ENCODE measurements at regions not wholly inside any gene's neighbourhood (a gene's known extent, or its start where the extent isn't known, plus 50 kb on each side); places are given as distances from the start of the nearest gene placed in this dataset.

GRCh38 chr1:208899438-208899837 lies 655.3 kb upstream of the PLXNA2 start:
- Histone ChIP-seq H3K9me3 (no peaks in the 10 kb centered on the region), H3K36me3 (no peaks in the 10 kb centered on the region), H3K4me1 (ENCODE audit: insufficient read depth) (no peaks in the 10 kb centered on the region), H3K27me3 (no peaks in the 10 kb centered on the region), H3K27ac (no peak overlapping the region), H3K4me3 (no peak overlapping the region)
- DNase-seq: no peak
- intact Hi-C loops (cut with DNase I): no loop called here
- no peak for TF ChIP-seq EP300 (IDR thresholded peaks at IDR 0.05)
- TF ChIP-seq POLR2A (IDR thresholded peaks at IDR 0.05): no peak
- no peak for TF ChIP-seq CTCF (IDR thresholded peaks at IDR 0.05)

- DNase-seq: no peak
- WGBS, 3 donors: 86 to 89% (median 88%) methylated on average over 7 of the region's 7 CpGs
- intact Hi-C loops (cut with DNase I): no loop called here
These were observed 659.2 kb upstream of the PLXNA2 start for GRCh38 chr1:208903251-208903905.

GRCh38 chr1:208907790-208908189 lies 663.6 kb upstream of the PLXNA2 start:
- Histone ChIP-seq H3K9me3 (no peaks in the 10 kb centered on the region), H3K36me3 (no peaks in the 10 kb centered on the region), H3K4me1 (ENCODE audit: insufficient read depth) (no peaks in the 10 kb centered on the region), H3K27ac (no peak overlapping the region), H3K4me3 (no peak overlapping the region), H3K27me3 (no peaks in the 10 kb centered on the region)
- no peak for DNase-seq
- TF ChIP-seq POLR2A (IDR thresholded peaks at IDR 0.05): no peak
- TF ChIP-seq EP300 (IDR thresholded peaks at IDR 0.05): no peak
- no peak for TF ChIP-seq CTCF (IDR thresholded peaks at IDR 0.05)
- 58 to 62% (median 58%) methylated on average over 4 of the region's 4 CpGs for WGBS, 3 donors
- intact Hi-C loops (cut with DNase I): no loop called here

More at GRCh38 chr1:208903251-208903905, 659.2 kb upstream of the PLXNA2 start:
- TF ChIP-seq CTCF (IDR thresholded peaks at IDR 0.05) (no peak), EP300 (IDR thresholded peaks at IDR 0.05) (no peak), POLR2A (IDR thresholded peaks at IDR 0.05) (no peak)
- no peaks in the 10 kb centered on the region for H3K36me3 ChIP-seq
- no peak overlapping the region for H3K27ac ChIP-seq
- H3K4me1 ChIP-seq (ENCODE audit: insufficient read depth): no peaks in the 10 kb centered on the region
- no peaks in the 10 kb centered on the region for H3K27me3 ChIP-seq
- no peak overlapping the region for H3K4me3 ChIP-seq
- H3K9me3 ChIP-seq: no peaks in the 10 kb centered on the region

GRCh38 chr1:208909011-208909984 lies 665.1 kb upstream of the PLXNA2 start:
- Histone ChIP-seq H3K4me1 (ENCODE audit: insufficient read depth) (no peaks in the 10 kb centered on the region), H3K27ac (no peak overlapping the region), H3K4me3 (no peak overlapping the region), H3K36me3 (no peaks in the 10 kb centered on the region), H3K27me3 (no peaks in the 10 kb centered on the region), H3K9me3 (no peaks in the 10 kb centered on the region)
- intact Hi-C loops (cut with DNase I): no loop called here
- 18 to 33% (median 28%) methylated on average over 8 of the region's 8 CpGs for WGBS, 3 donors
- no peak for DNase-seq
- TF ChIP-seq EP300 (IDR thresholded peaks at IDR 0.05) (no peak), CTCF (IDR thresholded peaks at IDR 0.05) (no peak), POLR2A (IDR thresholded peaks at IDR 0.05) (no peak)
